ENCODE measurements at regions not wholly inside any gene's neighbourhood (a gene's known extent, or its start where the extent isn't known, plus 50 kb on each side); places are given as distances from the start of the nearest gene placed in this dataset.

GRCh38 chr7:91814189-91814588 is 66.3 kb downstream of the MTERF1 start:
- ATAC-seq (no peak), FAIRE-seq (no peak), DNase-seq (ENCODE audit: extremely low read depth in 1 of 4, low spot score in 3 of 4) (no peak)
- in situ Hi-C loops (cut with MboI) = no loop called here
- Histone ChIP-seq H3K9me1 (ENCODE audit: control insufficient read depth, insufficient read depth, low read length) (no peaks in the 10 kb centered on the region), H3K27me3 (ENCODE audit: control insufficient read depth in 2 of 2, insufficient read depth in 2 of 2, low read length in 2 of 2) (peaks cover 0 to 4% of the 10 kb centered on the region in 2 experiments; a peak in 1 of 5 replicates), H3K79me2 (ENCODE audit: control insufficient read depth, insufficient read depth, low read length) (no peaks in the 10 kb centered on the region), H2AFZ (ENCODE audit: low read depth, low read length) (no peak overlapping the region), H3K4me2 (ENCODE audit: insufficient read depth, low read length) (no peak overlapping the region), H3K4me1 (replicated peaks in 1 of 2; ENCODE audit: control insufficient read depth in 2 of 2, insufficient read depth in 2 of 2, low read length in 2 of 2) (0 out of 5 replicates have a peak, but pooled peaks cover 0 to 5% of the 10 kb centered on the region in 2 experiments), H3K9ac (ENCODE audit: insufficient read depth in 1 of 2, low read depth in 2 of 2, low read length in 2 of 2) (no peak overlapping the region), H3K4me3 (no peak overlapping the region), H3K9me3 (replicated peaks; ENCODE audit: control insufficient read depth, insufficient read depth, low read depth, low read length) (no peaks in the 10 kb centered on the region), H4K20me1 (replicated peaks; ENCODE audit: control insufficient read depth, insufficient read depth, low read length) (no peaks in the 10 kb centered on the region), H3K27ac (ENCODE audit: extremely low read depth, low read depth, low read length) (no peak overlapping the region), H3K36me3 (ENCODE audit: control insufficient read depth, insufficient read depth, low read length) (no peaks in the 10 kb centered on the region)
- WGBS (ENCODE audit: insufficient coverage, low coverage, missing lambda C conversion rate) = 0% methylated on average over 1 of the region's 1 CpG
- intact Hi-C loops (cut with micrococcal nuclease) = no loop called here
- POLR2A ChIA-PET = no interaction called here
- CTCF ChIA-PET (ENCODE audit: low intra/inter-chr PET ratio) = no interaction called here
- BruUV-seq (replicated peaks) = no TSS peak
- no peak for TF ChIP-seq SIN3B (IDR thresholded peaks at IDR 0.05; ENCODE audit: low read depth)
- TF ChIP-seq E4F1 (CRISPR knock-in tag; IDR thresholded peaks at IDR 0.05; ENCODE audit: borderline replicate concordance) = no peak
- TF ChIP-seq ZNF212 (CRISPR knock-in tag; IDR thresholded peaks at IDR 0.05) = no peak
- TF ChIP-seq GABPA (tag; conservative IDR thresholded peaks at IDR 0.05; ENCODE audit: low read depth) = no peak
- TF ChIP-seq LCOR (CRISPR knock-in tag; IDR thresholded peaks at IDR 0.05) = no peak
- no peak for TF ChIP-seq BRD4 (IDR thresholded peaks at IDR 0.05)
- TF ChIP-seq ZNF639 (CRISPR knock-in tag; conservative IDR thresholded peaks at IDR 0.05 in 1 of 2, IDR thresholded peaks at IDR 0.05 in 1 of 2) = no peak
- TF ChIP-seq ZNF280B (CRISPR knock-in tag; IDR thresholded peaks at IDR 0.05) = no peak
- no peak for TF ChIP-seq ETV5 (CRISPR knock-in tag; IDR thresholded peaks at IDR 0.05; ENCODE audit: low read depth)
- TF ChIP-seq ZNF3 (CRISPR knock-in tag; IDR thresholded peaks at IDR 0.05) = no peak
- TF ChIP-seq ZNF511 (CRISPR knock-in tag; IDR thresholded peaks at IDR 0.05) = no peak
- TF ChIP-seq DMBX1 (CRISPR knock-in tag; IDR thresholded peaks at IDR 0.05; ENCODE audit: borderline replicate concordance) = no peak
- TF ChIP-seq ZNF263 (CRISPR knock-in tag; IDR thresholded peaks at IDR 0.05; ENCODE audit: borderline replicate concordance) = no peak
- TF ChIP-seq ATF6 (CRISPR knock-in tag; IDR thresholded peaks at IDR 0.05) = no peak
- no peak for TF ChIP-seq ZNF140 (CRISPR knock-in tag; IDR thresholded peaks at IDR 0.05)
